ENCODE measurements at regions not wholly inside any gene's neighbourhood (a gene's known extent, or its start where the extent isn't known, plus 50 kb on each side); places are given as distances from the start of the nearest gene placed in this dataset.

- FAIRE-seq = no peak
- H3K36me3 Mint-ChIP-seq (ENCODE audit: low read depth, unreplicated experiment) = peaks cover 6% of the 10 kb centered on the region
- H3K27ac Mint-ChIP-seq (ENCODE audit: unreplicated experiment) = no peak overlapping the region
These were observed 174.5 kb downstream of the AASDH start for GRCh38 chr4:56212774-56213173.

GRCh38 chr4:56211202-56211601 is 176.1 kb downstream of the AASDH start:
- no peaks in the 10 kb centered on the region for H3K36me3 ChIP-seq (ENCODE audit: insufficient read depth, low read length)
- no peaks in the 10 kb centered on the region for H3K79me2 ChIP-seq (ENCODE audit: insufficient read depth, low read length)
- peaks cover 6% of the 10 kb centered on the region for H3K4me1 ChIP-seq (ENCODE audit: insufficient read depth, low read length)
- no peaks in the 10 kb centered on the region for H4K20me1 ChIP-seq (ENCODE audit: insufficient read depth, low read length)
- Mint-ChIP-seq H3K27me3 (ENCODE audit: low read depth, unreplicated experiment) (no peaks in the 10 kb centered on the region), H3K36me3 (ENCODE audit: low read depth, unreplicated experiment) (peaks cover 6% of the 10 kb centered on the region), H3K9me3 (ENCODE audit: unreplicated experiment) (peaks cover 4% of the 10 kb centered on the region), H3K27ac (ENCODE audit: unreplicated experiment) (no peak overlapping the region), H3K4me1 (ENCODE audit: low read depth, unreplicated experiment) (peaks cover 7% of the 10 kb centered on the region), H3K4me3 (ENCODE audit: unreplicated experiment) (no peak overlapping the region)
- H3K9ac ChIP-seq (ENCODE audit: low read length) = no peak overlapping the region
- FAIRE-seq (no peak), DNase-seq (ENCODE audit: low read depth) (no peak)
- TF ChIP-seq CTCF (IDR thresholded peaks at IDR 0.05; ENCODE audit: insufficient read depth, low read depth, low read length) = no peak
- no peak for TF ChIP-seq EZH2 (IDR thresholded peaks at IDR 0.05; ENCODE audit: insufficient read depth, low read length)
- no peak overlapping the region for H3K4me2 ChIP-seq (ENCODE audit: low read length)
- peaks cover 4% of the 10 kb centered on the region for H3K9me3 ChIP-seq (ENCODE audit: insufficient read depth, low read depth, low read length)
- H3K4me3 ChIP-seq (ENCODE audit: insufficient read depth, low read depth, low read length) = no peak overlapping the region
- H3K27me3 ChIP-seq (ENCODE audit: insufficient read depth, low read length) = no peaks in the 10 kb centered on the region
- H3K27ac ChIP-seq (ENCODE audit: low read depth, low read length) = no peak overlapping the region
- H2AFZ ChIP-seq (ENCODE audit: low read depth, low read length) = no peak overlapping the region

More at GRCh38 chr4:56212774-56213173, 174.5 kb downstream of the AASDH start:
- H3K27me3 Mint-ChIP-seq (ENCODE audit: low read depth, unreplicated experiment) = no peaks in the 10 kb centered on the region
- Histone ChIP-seq H3K27me3 (ENCODE audit: insufficient read depth, low read length) (no peaks in the 10 kb centered on the region), H3K9me3 (ENCODE audit: insufficient read depth, low read depth, low read length) (peaks cover 4% of the 10 kb centered on the region), H3K4me2 (ENCODE audit: low read length) (no peak overlapping the region), H3K79me2 (ENCODE audit: insufficient read depth, low read length) (no peaks in the 10 kb centered on the region), H2AFZ (ENCODE audit: low read depth, low read length) (no peak overlapping the region), H4K20me1 (ENCODE audit: insufficient read depth, low read length) (no peaks in the 10 kb centered on the region), H3K4me1 (ENCODE audit: insufficient read depth, low read length) (peaks cover 6% of the 10 kb centered on the region), H3K36me3 (ENCODE audit: insufficient read depth, low read length) (no peaks in the 10 kb centered on the region), H3K4me3 (ENCODE audit: insufficient read depth, low read depth, low read length) (no peak overlapping the region), H3K27ac (ENCODE audit: low read depth, low read length) (no peak overlapping the region), H3K9ac (ENCODE audit: low read length) (no peak overlapping the region)
- peaks cover 4% of the 10 kb centered on the region for H3K9me3 Mint-ChIP-seq (ENCODE audit: unreplicated experiment)
- TF ChIP-seq EZH2 (IDR thresholded peaks at IDR 0.05; ENCODE audit: insufficient read depth, low read length) (no peak), CTCF (IDR thresholded peaks at IDR 0.05; ENCODE audit: insufficient read depth, low read depth, low read length) (no peak)
- H3K4me1 Mint-ChIP-seq (ENCODE audit: low read depth, unreplicated experiment) = peaks cover 7% of the 10 kb centered on the region
- DNase-seq (ENCODE audit: low read depth) = no peak
- no peak overlapping the region for H3K4me3 Mint-ChIP-seq (ENCODE audit: unreplicated experiment)

GRCh38 chr4:56210397-56210796 is 176.9 kb downstream of the AASDH start:
- H3K27me3 ChIP-seq (ENCODE audit: insufficient read depth, low read length) = no peaks in the 10 kb centered on the region
- Mint-ChIP-seq H3K36me3 (ENCODE audit: low read depth, unreplicated experiment) (peaks cover 6% of the 10 kb centered on the region), H3K27ac (ENCODE audit: unreplicated experiment) (no peak overlapping the region), H3K4me1 (ENCODE audit: low read depth, unreplicated experiment) (no peaks in the 10 kb centered on the region), H3K9me3 (ENCODE audit: unreplicated experiment) (peaks cover 4% of the 10 kb centered on the region), H3K27me3 (ENCODE audit: low read depth, unreplicated experiment) (no peaks in the 10 kb centered on the region), H3K4me3 (ENCODE audit: unreplicated experiment) (no peak overlapping the region)
- H3K36me3 ChIP-seq (ENCODE audit: insufficient read depth, low read length) = no peaks in the 10 kb centered on the region
- no peak for FAIRE-seq
- H3K4me1 ChIP-seq (ENCODE audit: insufficient read depth, low read length) = no peaks in the 10 kb centered on the region
- H4K20me1 ChIP-seq (ENCODE audit: insufficient read depth, low read length) = no peaks in the 10 kb centered on the region
- no peak overlapping the region for H3K27ac ChIP-seq (ENCODE audit: low read depth, low read length)
- H3K4me3 ChIP-seq (ENCODE audit: insufficient read depth, low read depth, low read length) = no peak overlapping the region
- no peaks in the 10 kb centered on the region for H3K79me2 ChIP-seq (ENCODE audit: insufficient read depth, low read length)
- H3K4me2 ChIP-seq (ENCODE audit: low read length) = no peak overlapping the region
- no peak for DNase-seq (ENCODE audit: low read depth)
- H2AFZ ChIP-seq (ENCODE audit: low read depth, low read length) = no peak overlapping the region
- H3K9me3 ChIP-seq (ENCODE audit: insufficient read depth, low read depth, low read length) = peaks cover 4% of the 10 kb centered on the region
- H3K9ac ChIP-seq (ENCODE audit: low read length) = no peak overlapping the region
- TF ChIP-seq CTCF (IDR thresholded peaks at IDR 0.05; ENCODE audit: insufficient read depth, low read depth, low read length) (no peak), EZH2 (IDR thresholded peaks at IDR 0.05; ENCODE audit: insufficient read depth, low read length) (no peak)
